DLD1 (cell line): ENCODE measurements at regions not wholly inside any gene's neighbourhood (a gene's known extent, or its start where the extent isn't known, plus 50 kb on each side); places are given as distances from the start of the nearest gene placed in this dataset.

ENCODE experiments used
- in situ Hi-C: cut with HindIII; loops from 2 replicates; pipeline ENCODE4 v1.10.0; 2017; ENCODE audit warnings: low sequenced_read_pairs

DNA sequence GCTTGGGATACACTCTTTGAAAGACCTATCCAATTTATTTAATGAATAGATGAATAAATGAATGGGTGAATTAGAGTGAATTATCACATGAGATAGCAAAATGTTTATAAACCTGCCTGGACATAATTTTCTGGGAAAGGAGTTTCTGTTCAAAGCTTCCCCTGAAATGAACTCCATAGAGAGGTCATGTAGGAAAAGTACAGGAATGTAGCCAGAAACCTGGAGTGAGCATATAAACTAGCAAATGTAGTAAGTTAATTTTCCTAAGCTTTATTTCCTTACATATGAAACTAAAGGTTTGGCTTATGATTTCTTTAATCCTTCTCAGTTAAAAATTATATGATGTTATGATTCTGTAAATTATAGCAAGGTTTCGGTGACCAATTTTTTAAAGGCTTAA is 380.3 kb upstream of the RSPO3 start:
- in situ Hi-C loops, result no loop called here

DNA sequence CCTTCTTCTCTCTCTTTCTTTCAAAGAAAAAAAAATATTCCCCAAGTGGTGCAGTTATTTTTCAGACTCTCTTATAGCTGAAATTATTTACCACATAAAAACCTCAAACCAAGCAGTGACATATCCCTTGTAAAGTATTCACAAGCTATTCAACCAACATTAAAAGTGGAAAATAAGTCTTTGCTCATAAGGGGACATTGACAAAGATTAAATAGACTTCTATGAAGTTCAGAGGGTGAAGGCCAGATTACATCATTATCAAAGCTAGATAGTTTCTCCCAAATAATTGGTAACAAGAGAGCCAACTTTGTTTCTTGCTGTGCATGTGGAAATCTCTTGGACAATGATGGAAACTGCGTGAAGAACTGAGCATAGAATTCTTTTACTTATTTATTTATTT is 379.8 kb upstream of the RSPO3 start:
- in situ Hi-C loops, result no loop called here

- in situ Hi-C loops, result no loop called here
Measured at GRCh38 chr6:126743076-126743475, 375.4 kb upstream of the RSPO3 start.

DNA sequence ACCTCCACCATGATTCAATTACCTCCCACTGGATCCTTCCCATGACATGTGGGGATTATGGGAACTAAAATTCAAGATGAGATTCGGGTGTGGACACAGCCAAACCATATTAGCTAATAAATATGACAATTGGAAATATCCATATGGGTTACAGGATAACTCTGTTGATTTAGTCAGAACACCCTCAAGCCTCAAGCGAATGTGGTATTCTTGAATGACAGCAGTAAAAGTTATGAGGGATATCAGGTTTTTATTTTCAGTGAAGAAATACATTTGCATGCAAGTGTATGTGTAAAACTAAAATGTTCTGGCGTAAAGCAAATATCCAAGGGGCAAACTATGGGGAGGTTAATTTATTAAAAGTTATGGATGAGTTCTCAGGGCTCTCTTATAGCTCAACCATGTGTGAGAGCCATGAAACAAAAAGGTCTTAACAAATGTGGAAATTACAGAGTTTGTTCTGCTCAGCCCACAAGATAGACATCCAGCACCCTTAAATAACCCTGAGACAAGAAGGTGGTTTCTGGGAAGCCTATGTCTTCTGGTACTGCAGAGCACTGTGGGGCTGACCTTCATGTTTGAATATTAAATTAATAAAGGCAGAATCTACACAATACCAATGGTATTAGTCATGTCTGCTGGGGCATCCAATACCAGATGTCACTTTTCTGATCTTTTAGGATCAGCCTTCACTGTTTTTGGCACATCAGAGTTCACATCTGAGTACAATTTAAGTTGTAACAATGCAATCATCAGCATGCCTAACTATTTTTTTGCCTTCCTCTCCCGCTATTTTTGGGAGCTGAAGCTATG is 370.5 kb upstream of the RSPO3 start:
- in situ Hi-C loops, result no loop called here

DNA sequence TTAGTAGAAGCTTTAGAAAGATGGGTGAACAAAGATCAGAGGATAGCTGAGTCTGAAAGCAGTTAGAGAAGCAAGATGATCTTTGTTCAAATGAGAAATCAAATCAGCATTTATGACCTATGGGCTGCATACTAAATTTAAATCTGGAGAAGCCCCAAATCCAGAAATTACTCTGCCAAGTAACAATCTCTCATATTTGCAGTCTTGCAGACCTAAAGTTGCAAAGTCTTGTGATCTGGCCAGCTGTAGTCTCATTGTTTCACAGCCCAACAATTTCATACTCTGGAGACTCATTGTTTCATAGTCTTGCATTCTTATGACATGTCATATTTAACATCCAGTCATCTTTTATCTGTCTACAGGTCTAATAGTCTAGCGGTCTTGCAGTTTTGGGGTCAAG is 364.9 kb upstream of the RSPO3 start:
- in situ Hi-C loops, result no loop called here

- in situ Hi-C loops, result no loop called here
Measured at GRCh38 chr6:126761854-126762253, 356.6 kb upstream of the RSPO3 start.

DNA sequence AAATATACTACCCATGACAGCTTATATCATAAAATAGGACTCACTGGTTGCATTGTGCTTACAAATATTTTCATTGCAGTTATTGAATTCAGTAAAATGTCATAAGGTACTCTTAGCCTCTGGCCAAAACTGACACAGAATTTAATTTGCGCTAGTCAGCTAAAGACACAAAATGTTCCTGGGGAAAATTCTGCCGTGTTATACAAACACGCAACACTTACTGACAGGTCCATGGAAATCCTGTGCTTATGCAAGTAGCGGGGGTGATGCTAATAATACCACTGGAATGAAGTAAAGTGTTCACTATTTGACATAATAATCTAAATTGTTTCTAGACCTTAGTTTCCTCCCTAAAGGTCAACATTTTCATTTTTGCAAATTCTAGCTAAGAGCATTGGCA is 354.4 kb upstream of the RSPO3 start:
- in situ Hi-C loops, result no loop called here

DNA sequence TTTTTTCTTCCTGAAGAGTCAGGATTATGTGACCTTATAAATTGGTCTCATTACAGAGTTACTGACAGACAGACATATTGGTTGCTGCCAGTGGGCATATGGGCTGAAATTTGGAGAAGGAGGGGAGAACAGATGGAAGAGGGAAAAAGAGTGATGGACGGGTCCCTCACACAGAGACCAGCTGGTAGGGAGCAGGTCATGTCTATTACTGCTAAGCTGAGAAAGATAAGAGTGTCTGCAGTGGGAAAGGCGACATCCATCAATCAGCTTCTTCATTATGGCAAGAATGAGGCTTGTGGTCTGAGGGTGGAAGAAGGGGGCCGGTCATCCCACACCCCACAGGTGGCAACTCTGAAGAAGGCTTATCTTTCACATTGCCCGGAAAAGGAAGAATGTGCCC is 353.8 kb upstream of the RSPO3 start:
- in situ Hi-C loops, result no loop called here

DNA sequence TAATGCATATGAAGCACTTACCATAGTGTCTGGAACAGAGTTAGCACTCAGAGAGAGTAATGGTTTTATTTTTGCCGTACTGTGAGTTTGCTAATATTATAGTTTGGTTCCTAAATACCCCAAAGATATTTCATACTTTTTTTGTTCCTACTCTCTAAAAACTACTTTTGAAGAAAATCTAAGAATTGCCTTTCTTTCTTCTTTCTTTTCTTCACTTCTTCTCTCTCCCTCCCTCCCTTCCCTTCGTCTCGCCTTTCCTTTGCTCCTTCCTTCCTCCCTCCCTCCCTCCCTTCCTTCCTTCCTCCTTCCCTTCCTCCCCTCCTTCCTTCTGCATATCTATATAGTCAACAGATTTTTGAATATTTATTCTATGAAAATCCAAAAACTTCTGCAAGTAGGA is 351.7 kb upstream of the RSPO3 start:
- in situ Hi-C loops, result no loop called here

- in situ Hi-C loops, result no loop called here
Measured at GRCh38 chr6:126767711-126768110, 350.8 kb upstream of the RSPO3 start.

GRCh38 chr6:126770176-126770575 is 348.3 kb upstream of the RSPO3 start:
- in situ Hi-C loops, result no loop called here

DNA sequence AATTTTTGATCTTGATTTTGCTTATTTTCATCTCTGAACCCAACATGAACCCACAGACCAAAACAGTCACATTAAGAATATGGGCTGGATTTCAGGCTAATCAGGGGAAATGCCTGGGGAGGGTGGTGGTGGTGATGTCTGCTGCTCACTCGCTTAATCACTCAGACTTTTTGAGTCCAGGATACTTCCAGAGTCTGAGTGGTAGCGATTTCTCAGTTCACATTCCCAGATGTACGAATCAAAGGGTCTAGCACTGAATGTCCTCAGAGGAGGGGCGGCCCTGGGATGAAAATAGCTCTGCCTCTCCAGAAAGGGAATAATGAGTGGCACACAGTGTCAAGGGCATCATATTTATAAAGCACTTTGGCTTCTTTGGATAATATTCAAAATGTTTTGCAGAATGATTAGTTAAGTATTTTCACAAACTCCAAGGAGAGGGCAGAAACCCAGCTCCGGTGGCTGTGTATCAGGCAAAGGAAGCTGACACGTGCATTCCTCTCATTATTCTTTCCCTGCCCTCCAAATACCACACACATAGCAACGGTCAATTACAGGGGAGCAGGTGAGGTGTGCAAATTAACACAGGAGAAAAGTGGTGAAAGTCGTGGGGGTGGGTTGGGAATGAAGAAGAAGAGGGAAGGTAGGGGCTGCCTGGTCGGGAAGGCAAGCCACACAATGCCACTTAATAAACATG is 345.2 kb upstream of the RSPO3 start:
- in situ Hi-C loops, result no loop called here

DNA sequence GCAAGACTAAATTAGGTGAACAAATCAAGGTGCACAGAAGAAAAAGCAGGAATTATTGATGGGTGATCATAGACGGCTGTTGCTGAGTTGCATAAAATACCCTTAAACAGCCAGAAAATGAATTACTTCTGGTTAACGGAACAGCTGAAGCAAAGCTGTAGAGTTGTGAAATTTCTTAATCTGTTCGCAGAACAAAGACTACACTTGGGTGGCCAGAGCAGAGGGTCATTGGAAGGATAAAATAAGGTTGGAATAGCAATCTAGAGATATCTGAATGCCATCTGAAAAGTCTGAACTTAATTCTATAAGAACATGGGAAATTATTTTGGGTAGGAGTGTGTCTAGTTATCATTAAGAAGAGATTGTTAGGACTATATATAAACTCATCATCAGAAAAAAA is 339.1 kb upstream of the RSPO3 start:
- in situ Hi-C loops, result no loop called here

DNA sequence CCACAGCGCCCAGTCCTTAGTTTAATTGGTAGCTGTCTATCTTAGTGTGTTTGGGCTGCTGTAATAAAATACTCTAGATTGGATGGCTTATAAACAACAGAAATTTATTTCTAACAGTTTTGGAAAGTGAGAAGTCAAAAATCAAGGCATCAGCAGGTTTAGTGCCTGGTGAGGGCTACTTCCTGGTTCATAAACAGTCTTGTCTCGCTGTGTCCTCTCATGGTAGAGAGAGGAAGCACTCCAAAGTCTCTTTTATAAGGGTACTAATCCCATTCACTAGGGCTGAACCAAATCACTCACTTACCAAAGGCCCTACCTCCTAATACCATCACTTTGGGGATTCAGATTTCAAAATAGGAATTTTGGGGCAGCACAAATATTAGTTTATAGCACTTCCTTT is 336.9 kb upstream of the RSPO3 start:
- in situ Hi-C loops, result no loop called here

DNA sequence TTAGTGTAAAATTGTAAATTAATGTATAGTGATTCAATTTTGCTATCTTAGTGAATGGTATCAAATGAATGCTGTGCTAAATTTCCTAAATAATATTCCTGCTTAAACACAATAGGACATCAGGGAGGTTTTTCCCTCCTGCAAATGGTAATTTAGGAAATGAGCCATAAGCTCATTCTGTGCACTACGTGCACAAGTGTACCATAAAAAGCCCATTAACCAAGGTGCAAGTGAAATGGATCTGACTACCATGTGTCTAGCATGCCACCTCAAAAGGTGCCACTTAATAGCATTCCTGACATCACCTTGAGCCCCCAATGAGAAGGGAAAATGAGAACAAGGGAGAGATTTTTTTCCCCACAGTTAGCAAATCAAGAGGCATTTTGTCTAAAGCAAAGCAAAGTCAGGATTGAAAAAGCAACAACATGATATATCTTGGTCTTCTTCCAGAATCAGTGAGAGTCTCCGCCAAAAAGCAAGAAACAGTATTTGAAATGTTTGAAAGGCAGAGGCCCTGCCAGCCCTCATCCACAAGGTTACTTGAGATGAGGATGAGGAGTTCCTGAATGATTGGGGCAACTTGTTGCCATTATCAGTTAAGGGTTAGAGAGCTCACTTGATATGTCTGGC is 334.2 kb upstream of the RSPO3 start:
- in situ Hi-C loops, result no loop called here

GRCh38 chr6:126786262-126786661 is 332.2 kb upstream of the RSPO3 start:
- in situ Hi-C loops, result no loop called here

- in situ Hi-C loops, result no loop called here
Measured at GRCh38 chr6:126787635-126788034, 330.8 kb upstream of the RSPO3 start.

DNA sequence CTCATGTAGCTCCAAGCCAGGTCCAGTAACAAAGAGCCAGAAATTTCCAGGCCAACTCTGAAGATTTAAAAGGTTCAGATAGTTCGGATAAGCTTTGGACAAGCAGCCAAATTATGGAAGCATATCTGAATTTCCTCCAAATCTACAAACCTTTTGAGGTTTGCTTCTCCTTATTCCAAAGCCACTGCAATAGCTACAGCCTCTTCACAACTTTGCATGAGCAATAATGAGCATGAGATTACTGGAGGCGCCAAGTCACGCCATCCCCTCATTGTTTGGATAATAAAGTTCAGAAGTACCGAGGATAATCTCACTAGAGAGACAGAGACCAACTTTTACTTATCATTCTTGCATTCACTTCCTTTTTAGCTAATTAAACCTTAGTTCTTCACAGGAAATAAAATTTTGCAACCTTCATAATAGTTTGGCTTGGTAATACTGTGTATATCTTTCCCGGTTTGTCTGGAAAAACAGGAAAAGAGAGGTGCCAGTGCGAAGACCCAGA is 329.6 kb upstream of the RSPO3 start:
- in situ Hi-C loops, result no loop called here

DNA sequence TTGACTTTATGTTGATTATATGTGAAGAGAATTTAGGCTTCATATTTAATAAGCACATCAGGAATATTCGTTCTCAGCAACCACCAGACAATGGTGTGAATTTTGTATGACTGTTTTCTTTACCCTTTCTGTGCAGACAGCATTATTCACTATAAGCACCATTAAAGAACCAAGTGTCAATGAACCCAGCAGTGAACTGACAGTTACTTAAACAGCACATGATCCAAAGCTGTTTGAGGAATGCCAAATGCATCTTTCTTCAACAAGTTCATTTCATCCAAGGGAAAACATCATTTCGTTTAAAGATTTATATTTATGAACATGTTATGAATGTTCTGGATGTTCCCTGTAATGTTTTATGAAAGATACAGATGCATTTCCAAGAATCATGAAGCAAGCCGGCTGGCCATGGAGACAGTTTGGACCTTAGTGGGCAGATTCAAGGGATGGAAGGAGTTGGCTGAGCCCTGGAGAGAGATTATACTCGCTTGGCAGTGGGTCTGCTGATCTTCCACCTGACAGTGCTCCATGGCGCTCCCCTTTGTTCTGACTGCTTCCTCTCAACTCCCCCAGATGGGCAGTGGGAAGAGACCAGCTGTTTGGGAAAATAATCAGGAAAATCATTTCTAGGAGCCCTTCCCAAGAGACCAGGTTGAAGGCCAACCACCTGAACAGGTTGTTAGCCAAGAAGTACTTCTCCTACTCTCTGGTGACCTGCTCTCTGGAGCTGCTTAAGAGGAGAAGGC is 326.0 kb upstream of the RSPO3 start:
- in situ Hi-C loops, result no loop called here

GRCh38 chr6:126795161-126795560 is 323.3 kb upstream of the RSPO3 start:
- in situ Hi-C loops, result no loop called here

GRCh38 chr6:126797981-126798380 is 320.5 kb upstream of the RSPO3 start:
- in situ Hi-C loops, result no loop called here
